NCI-H146 (cell line): ENCODE measurements at regions not wholly inside any gene's neighbourhood (a gene's known extent, or its start where the extent isn't known, plus 50 kb on each side); places are given as distances from the start of the nearest gene placed in this dataset.
"Not testable (repeated sequence)": the region's sequence is repeated elsewhere in the genome, so short reads cannot be mapped to it uniquely, and the experiment has no call there.

ENCODE experiments used
- DNase-seq: peaks from one replicate; lab custom pipeline; 2025; lab: John Stamatoyannopoulos, UW

DNA sequence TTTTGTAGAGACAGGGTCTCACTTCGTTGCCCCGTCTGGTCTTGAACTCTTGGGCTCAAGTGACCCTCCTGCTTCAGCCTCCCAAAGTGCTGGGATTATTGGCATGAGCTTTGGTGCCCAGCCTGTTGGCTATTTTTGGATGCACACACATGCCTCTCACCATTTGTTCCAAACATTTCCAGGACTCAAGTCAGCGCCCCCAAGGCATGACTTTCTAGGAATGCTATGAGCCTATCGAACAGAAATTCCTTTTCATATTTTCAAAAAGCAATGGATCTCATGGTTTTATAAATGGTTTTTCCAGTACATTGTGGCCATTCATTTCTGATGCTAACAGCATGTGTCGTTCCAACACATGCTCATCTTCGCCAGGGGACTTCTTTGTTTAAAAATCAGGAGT, 119.3 kb upstream of the NAA20 start:
- DNase-seq: no peak

DNA sequence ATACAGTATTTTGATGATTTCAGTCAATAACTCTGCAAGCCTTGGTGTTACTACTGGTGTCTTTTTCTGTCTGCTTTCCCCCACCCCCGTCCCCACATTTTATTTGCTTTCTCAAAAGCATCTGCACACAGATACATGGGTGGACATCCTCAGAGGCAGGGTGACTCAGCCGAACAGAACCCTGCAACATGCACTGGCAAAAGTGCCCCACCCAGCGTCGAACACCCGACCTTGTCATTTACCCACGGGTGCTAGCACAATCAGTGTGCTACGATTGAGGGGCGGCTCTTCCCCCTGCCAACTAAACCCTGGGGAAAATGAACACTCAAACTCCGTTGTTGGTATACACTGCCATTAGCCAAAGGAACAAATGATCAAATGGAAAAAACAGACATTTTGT, 115.9 kb upstream of the NAA20 start:
- no peak for DNase-seq

DNA sequence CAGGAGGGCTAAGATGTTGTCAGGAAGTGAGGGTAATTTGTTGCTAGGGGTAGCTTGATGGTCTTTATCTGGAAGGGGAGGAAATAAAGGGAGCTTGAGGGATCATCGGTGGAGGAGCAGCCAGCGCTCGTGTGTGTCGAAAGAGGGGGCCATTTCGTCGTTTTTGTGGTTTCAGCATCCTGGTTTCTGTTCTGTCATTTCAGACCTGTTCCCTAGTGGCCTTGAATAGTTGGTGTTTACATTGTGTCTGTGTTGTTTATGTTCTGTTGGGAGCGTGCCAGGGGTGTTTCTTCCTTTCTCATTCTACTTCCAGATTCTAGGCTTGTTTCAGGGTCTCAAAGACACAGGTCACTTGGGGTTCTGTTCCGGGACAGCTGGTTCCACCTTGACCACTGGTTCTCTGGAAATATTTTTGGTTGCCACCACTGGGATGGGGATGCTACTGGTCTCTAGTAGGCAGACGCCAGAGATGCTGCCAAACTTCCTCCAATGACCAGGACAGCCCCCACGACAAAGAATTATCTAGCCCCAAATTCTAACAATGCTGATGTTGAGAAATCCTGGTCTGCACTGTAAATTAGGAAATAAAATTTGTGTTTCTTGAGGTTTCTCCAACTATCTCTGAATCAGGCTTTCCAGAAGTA, 113.9 kb upstream of the NAA20 start:
- peak; percentile 76 for DNase-seq

DNA sequence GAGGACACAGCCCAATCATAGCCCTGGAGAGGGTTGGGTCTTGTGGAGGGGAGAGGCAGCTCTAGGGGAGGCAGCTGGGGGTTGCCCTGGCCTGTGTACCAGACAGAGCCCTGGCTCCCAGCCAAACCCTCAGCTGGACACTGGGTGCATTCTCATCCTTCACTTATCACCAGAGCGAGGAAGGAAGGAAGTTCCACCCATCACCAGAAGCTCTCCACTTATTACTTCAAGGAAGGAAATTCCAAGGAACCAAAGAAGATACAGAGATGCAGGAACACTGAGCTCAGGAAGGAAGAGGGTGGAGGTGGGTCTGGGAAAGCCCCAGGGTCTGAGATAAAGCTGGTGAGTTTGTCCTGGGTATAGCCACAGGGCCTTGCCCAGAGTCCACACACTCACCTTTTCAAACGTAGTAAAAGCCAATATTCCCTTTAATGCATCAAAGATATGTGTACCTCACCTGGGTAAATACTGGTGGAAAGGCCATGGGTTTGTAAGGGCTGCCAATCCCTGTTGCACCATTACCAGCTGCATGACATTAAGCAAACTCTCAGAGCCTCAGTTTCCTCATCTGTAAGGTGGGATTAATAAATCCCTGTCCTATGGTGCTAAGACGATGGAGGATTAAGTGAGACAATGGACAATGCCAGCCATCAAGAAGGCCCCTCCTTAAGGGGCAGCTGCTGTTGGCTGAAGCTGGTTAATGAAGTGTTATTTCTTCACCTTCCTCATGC, 109.7 kb upstream of the NAA20 start:
- DNase-seq: no peak

DNA sequence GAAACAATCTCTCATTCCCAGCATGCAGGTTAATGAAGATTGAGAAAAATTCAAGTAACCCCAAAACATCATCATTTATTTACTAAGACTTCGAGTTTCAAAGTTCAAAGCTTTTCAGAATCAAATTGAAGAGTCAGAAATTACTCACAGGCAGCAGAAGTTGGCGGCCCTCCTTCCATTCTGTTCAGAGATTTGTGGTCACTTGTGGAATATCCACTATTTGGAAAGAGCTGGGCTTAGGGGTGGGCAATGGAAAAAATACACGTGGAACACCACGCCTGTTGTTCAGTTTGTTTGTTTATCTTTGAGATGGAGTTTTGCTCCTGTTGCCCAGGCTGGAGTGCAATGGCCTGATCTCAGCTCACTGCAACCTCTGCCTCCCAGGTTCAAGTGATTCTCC, 108.6 kb upstream of the NAA20 start:
- DNase-seq: no peak

DNA sequence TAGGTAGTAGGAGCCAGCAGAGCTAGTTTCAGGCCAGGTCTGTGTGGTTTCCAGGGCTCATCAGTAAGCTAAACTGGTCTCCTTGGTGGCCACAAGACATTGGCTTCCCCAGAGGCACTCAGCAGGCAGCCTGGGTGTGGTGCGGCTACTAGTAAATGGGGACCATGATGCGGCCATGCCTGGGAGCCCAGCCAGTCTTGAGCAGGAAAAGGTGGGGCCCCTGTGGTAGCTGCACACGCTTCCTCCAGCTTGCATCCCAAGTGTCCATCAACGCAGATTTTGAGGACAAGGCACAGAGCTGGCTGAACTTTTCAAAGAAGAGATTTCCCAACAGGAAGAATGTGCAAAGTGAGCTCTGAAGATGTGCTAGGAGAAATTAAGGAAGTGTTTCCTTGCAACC, 107.4 kb upstream of the NAA20 start:
- DNase-seq: no peak

DNA sequence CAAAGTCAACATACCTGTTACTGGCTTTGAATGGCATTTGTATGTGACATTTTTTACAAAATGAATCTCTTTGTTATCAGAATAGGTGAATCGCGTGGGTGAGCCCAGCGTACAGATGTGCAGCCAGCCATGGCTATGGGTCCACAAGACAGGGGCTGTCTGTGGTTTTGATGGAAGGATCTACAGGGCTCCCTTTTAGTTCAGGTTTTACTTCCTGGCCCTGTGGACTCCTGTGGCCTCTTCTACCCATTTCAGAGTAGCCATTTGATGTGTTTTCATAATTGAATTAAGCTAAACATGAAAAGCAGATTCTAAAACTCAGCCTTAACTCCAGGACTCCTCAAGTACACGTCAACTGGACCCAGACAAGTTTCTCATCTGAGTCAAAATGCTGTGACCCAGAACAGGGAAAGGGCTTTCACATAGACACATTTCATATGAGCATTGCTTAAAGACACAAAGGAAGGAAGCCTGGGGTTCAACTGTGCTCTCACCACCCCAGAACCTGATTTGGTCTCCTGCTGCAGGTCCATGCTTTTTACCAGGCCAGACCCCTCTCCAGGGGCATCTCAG, 105.3 kb upstream of the NAA20 start:
- DNase-seq: no peak

DNA sequence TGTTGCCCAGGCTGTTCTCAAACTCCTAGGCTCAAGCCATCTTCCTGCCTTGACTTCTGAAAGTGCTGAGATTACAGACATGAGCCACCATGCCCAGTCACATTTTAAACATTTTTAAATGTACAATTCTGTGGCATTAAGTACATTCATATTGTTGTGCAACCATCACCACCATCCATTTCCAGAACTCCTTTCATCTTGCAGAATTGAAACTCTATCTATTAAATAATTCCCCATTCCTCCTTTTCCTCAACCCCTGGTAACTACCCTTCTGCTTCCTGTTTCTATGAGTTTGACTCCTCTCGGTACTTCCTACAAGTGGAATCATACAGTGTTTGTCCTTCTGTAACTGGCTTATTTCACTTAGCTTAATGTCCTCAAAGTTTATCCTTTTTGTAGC, 103.8 kb upstream of the NAA20 start:
- DNase-seq: no peak

DNA sequence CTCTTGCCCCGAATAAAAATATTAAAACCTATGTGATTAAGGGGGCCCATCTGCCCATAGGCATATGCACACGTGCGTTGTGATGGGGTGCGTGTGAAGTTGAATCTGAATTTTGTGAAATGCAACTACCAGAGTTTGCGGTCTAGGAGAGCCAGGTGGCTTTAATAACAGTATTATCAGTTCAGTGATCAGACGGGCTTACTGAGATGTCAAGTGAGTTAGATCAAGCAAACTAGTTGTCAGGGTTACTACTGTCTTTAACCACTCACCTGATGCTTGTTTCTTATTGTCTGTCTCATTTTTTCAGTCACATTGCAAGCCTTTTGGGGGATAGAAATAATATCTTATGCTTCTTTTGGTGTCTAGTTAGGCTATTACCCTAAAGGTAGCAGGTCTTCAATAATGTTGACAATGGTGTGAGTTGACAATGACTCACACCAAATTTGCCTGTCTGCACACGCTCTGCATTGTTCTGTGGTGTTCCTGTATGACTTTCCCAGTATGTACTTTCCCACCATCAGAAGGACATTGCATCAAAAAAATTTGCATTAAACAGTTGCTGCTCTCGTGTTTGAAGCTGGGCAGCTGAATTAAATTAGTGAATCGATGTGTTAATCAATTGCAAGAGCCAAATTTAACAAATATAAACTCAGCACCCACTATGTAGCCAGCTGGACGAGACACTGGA, 103.1 kb upstream of the NAA20 start:
- DNase-seq: peak; percentile 51

DNA sequence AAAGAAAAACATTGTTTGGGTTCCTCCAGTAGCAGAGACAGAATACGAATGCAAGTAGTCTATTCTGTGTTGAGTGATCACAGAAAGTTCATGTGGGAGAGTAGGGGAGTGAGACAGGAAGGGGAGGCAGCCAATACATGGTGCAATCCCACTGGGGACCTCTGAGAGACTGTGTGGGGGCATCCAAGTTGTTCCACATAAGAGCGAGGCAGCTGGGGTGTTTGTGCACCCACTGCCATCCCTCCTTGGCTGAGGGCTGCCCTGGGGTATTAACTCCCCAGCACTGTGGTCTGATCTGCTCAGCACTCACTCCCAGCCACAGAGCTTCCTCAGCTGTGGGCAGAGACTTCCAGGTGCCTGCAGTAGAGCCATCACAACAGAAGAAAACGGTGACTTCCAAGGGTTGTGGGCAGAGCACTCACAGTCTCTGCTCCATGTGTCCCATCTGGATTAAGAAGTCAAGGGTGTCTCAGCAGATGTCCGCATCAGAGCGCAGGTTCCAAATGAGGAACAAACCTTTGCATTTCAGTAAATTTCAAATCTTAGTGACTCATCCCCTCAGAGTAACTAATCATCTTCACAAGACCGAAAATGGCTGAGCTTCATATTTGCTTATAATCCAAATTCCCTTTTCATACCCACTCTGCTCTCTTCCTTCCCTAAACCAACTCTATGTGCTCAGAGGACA, 101.9 kb upstream of the NAA20 start:
- DNase-seq: no peak

DNA sequence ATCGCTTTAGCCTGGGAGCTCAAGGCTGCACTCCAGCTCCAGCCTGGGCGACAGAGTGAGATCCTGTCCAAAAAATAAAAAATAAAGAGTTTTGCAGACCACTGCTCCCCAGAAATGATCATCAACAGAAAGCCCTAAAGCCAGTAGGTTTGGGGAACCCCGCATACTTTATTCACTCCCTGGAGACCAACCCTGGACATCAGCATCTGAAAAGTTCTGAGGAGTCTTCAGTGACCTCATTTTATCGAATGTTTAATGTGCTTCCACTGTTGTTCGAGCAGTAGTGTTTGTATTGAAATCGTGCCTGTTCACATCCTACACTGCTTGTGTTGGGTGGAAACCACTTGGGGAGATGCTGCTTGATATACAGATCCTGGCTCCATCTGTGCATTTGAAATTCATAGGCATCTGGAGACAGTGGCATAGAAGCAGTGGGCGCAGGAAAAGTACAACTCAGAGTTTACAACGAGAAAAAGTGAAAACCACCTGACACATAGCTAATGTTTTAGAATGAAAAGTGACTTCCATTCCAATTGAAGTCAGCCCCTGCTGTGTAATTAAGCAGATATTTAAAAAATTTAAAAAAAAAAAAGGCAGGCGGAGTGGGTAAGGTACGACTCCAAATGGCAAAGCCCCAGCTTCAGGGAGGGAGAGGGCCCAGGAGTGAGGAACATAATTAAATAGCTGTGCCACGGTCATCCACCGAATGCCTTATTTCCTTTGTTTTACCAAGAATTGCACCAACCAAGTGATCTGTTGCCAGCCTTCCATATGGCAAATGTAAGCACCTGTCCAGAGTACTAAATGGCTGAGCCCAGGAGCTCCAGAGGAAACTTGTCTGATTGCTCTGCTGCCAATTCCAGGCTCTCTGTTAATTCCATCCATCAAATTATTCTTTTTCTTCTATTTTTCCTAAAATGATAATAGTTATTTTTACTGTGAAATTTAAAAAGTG, 100.4 kb upstream of the NAA20 start:
- DNase-seq: no peak

DNA sequence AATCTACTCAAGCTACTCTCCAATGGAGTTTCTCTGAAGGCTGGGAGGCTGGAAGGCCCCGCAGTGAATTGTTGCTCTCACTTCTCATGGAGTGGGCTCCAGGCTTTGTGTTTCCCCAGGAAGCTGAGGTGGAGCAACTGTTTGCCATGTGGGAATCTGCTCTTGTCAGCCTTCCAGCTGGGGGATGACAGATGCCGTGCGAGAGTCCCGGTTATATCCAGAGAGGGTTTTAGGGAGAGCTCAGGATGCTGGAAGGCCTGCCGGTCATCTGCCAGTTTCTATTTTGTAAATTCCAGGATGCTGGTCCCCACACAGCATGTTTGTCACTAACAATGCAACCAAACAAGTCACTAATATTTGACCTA, 98.2 kb upstream of the NAA20 start:
- DNase-seq: no peak

DNA sequence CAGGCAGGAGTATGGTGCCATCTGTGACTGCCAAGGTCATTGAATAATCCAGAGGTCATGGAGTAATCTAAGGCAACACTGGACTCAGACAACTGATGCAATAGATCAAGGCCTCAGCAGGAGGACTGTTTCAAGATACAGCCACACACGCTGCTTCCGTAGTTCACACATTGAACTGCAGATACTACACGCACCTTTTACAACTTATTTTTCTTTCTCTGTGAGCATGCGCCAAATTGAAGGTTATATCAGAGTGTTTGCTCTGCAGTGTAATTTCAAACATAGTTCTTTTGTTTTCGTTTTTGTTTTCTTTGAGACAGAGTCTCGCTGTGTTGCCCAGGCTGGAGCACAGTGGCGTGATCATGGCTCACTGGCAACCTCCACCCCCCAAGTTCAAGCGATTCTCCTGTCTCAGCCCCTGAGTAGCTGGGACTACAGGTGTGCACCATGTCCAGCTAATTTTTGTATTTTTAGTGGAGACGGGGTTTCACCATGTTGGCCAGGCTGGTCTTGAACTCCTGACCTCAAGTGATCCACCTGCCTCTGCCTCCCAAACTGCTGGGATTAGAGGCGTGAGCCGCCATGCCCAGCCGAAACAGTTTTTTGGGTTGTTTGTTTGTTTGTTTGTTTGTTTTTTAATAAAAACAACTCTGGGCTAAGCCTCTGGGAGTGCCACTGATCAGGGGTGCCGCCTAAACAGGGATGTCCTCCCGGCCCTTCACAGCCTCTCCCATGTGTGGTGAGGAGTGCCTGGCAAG, 96.6 kb upstream of the NAA20 start:
- no peak for DNase-seq

DNA sequence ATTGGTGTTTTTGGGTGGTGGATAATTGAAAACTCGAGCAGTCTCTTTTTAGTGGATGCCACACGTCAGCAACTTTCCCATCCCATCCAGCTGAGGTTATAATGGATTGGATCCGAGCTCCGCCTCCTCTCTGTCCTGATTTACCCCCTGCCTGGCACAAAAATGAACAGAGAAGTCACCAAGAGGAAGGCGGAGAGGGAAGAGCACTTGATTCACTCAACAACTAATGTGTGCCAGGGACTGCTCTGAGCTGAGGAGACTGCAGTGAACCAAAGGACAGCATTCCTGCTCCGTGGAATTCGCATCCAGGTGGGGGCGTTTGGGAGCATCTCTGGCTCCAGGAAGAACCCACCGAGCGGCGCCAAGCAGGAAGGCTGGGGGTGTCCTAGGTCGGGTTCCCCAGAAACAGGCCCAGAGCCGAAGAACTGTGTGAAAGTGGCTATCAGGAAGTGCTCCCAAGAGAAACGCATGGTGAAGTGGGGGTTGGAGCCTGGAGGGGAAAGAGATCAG, 95.8 kb upstream of the NAA20 start:
- no peak for DNase-seq

DNA sequence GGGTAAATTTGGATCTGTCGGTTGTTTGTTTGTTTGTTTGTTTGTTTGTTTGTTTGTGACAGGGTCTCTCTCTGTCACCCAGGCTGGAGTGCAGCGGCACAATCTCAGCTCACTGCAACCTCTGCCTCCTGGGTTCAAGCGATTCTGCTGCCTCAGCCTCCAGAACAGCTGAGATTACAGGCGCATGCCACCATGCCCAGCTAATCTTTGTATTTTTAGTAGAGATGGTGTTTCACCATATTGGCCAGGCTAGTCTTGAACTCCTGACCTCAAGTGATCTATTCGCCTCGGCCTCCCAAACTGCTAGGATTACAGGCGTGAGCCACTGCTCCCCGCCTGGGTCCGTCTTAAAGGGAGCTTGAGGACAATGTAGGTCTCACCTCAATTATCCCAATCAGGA, 95.3 kb upstream of the NAA20 start:
- DNase-seq: not testable (repeated sequence)

DNA sequence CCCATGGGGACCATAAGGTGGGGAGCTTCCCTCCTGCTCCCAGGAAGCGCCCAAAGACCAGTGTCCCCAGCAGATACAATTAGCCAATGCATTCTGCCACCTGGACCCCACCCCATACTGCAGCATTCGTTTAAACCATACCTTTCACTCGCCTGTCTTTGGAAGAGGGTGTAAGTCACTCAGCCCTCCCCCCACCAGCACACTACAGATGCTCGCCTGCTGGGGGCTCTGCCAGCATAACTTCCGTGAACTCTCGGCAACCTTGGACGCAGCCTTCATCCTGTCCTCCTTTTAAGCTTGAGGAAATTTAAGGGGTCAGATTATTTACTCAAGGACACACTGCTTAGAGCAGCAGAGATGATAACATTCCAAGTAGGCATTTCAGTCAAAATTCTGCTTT, 94.4 kb upstream of the NAA20 start:
- no peak for DNase-seq

DNA sequence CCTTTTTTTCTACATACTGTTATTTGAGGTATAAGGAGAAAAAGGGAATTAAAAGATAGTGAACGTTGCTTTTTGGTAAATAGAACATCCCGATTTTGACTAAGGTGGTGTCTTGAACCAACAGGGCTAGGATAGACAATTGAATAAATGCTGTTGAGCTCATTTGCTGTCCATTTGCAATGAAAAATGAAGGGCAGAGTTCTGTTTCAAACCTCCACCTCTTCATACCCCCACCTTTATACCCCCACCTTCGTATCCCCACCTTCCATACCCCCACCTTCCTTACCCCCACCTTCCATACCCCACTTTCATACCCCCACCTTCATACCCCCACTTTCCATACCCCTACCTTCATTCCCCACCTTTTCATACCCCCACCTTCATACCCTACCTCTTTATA, 93.4 kb upstream of the NAA20 start:
- no peak for DNase-seq

DNA sequence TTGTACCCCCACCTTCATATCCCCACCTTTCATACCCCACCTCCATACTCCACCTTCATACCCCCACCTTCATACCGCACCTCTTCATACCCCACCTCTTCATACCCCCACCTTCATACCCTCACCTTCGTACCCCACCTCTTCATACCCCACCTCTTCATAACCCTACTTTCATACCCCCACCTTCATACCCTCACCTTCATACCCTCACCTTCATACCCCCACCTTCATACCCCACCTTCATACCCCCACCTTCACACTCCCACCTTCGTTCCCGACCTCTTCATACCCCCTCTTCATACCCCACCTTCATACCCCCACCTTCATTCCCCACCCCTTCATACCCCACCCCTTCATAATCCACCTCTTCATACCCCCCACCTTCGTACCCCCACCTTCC, 92.9 kb upstream of the NAA20 start:
- no peak for DNase-seq

DNA sequence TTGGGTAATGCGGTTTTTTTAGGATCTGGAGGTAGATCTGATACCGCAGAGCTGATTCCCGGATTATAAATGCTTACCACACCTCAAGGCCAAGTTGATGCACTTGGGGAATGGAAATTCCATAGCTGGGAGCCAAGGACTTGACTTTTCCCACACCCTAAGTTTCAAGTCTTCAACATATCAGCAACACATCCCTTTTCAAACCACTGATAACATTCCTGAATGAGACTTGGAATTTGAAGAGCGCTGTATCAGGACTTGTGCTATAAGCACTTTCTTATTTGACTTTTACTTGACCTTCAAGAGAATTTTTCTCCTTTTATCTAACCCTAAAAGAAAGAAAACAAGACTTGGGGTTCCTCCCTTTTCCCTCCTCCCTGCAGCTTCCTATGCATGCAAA, 90.6 kb upstream of the NAA20 start:
- no peak for DNase-seq

DNA sequence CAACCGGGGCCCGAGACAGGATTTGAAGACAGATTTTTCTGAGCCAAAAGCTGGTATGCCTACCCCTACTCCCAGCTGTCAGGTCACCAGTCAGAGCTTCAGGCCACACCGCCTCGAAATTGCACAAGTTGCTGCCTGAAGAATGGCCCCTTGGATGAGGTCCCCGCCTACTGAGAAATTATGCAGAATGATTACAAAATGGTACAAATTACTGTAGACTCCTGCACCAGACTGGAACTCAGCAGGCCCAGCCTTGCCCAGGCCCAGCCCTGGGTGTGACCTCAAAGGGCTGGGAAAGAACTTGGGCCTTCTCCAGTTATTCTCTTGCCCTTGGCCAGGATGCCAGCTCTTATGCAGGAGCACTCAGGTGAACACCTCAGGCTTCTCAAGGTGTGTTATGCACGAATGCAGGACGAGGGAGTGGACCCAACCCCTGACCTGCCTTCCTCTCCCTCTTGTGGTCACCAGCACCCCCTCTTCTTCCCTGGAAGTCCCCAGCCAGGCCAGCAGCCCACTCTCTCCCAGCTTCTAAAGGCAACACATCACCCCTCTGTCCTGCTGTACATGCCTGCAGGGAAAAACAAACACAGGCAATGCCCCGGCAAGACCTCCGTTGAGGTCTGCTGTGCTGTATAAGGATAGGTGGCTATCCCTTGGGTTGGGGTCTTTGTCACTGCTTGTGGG, 88.7 kb upstream of the NAA20 start:
- DNase-seq: no peak
